ENCODE measurements at regions not wholly inside any gene's neighbourhood (a gene's known extent, or its start where the extent isn't known, plus 50 kb on each side); places are given as distances from the start of the nearest gene placed in this dataset.

GRCh38 chrX:71000139-71000538, 68.0 kb downstream of the SNX12 start:
- no peak for DNase-seq (ENCODE audit: low read depth)
- Histone ChIP-seq H3K4me3 (ENCODE audit: low read depth, low read length) (no peak overlapping the region), H3K27me3 (ENCODE audit: control insufficient read depth, insufficient read depth, low read length) (no peaks in the 10 kb centered on the region), H3K36me3 (ENCODE audit: control insufficient read depth, insufficient read depth, low read length) (no peaks in the 10 kb centered on the region)
- ChIA-PET POLR2A (no interaction called here), CTCF (interaction anchor here (1.5 to 2.9 kb wide), 2 partner anchors 130 to 178 kb away, joined by 4 to 19 read pairs; no protein-coding TSS in a partner anchor)
- no peak for TF ChIP-seq CTCF (IDR thresholded peaks at IDR 0.05; ENCODE audit: insufficient read depth, low read depth, low read length)

- no peak for DNase-seq (ENCODE audit: low read depth)
- ChIA-PET CTCF (interaction anchor here (0.6 to 2.9 kb wide), 4 partner anchors 27 to 181 kb away, joined by 4 to 19 read pairs (median 6); no protein-coding TSS in a partner anchor), POLR2A (no interaction called here)
- Histone ChIP-seq H3K27me3 (ENCODE audit: control insufficient read depth, insufficient read depth, low read length) (no peaks in the 10 kb centered on the region), H3K36me3 (ENCODE audit: control insufficient read depth, insufficient read depth, low read length) (no peaks in the 10 kb centered on the region), H3K4me3 (ENCODE audit: low read depth, low read length) (no peak overlapping the region)
- TF ChIP-seq CTCF (IDR thresholded peaks at IDR 0.05; ENCODE audit: insufficient read depth, low read depth, low read length): peak; percentile 47; the same call in 1 of the 2 replicates
These were observed 67.6 kb upstream of the SLC7A3 start for GRCh38 chrX:70998411-70999027.

GRCh38 chrX:70995338-70995737, 64.4 kb upstream of the SLC7A3 start:
- no peak for DNase-seq (ENCODE audit: low read depth)
- POLR2A ChIA-PET: no interaction called here
- no peak for TF ChIP-seq CTCF (IDR thresholded peaks at IDR 0.05; ENCODE audit: insufficient read depth, low read depth, low read length)
- CTCF ChIA-PET: no interaction called here
- no peak overlapping the region for H3K4me3 ChIP-seq (ENCODE audit: low read depth, low read length)
- H3K27me3 ChIP-seq (ENCODE audit: control insufficient read depth, insufficient read depth, low read length): no peaks in the 10 kb centered on the region
- H3K36me3 ChIP-seq (ENCODE audit: control insufficient read depth, insufficient read depth, low read length): no peaks in the 10 kb centered on the region

- DNase-seq (ENCODE audit: low read depth): no peak
- Histone ChIP-seq H3K27me3 (ENCODE audit: control insufficient read depth, insufficient read depth, low read length) (no peaks in the 10 kb centered on the region), H3K36me3 (ENCODE audit: control insufficient read depth, insufficient read depth, low read length) (no peaks in the 10 kb centered on the region), H3K4me3 (ENCODE audit: low read depth, low read length) (no peak overlapping the region)
- ChIA-PET CTCF (no interaction called here), POLR2A (no interaction called here)
- no peak for TF ChIP-seq CTCF (IDR thresholded peaks at IDR 0.05; ENCODE audit: insufficient read depth, low read depth, low read length)
These were observed 57.5 kb upstream of the SLC7A3 start for GRCh38 chrX:70988425-70988824.
